GM21390 (cell line): ENCODE measurements at regions not wholly inside any gene's neighbourhood (a gene's known extent, or its start where the extent isn't known, plus 50 kb on each side); places are given as distances from the start of the nearest gene placed in this dataset.
"Not testable (repeated sequence)": the region's sequence is repeated elsewhere in the genome, so short reads cannot be mapped to it uniquely, and the experiment has no call there.

Experiments used
- ATAC-seq: cut with Tn5 transposase; IDR thresholded peaks from one replicate; pipeline ENCODE4 v1.9.1; 2021; ENCODE audit not compliant: unreplicated experiment

DNA sequence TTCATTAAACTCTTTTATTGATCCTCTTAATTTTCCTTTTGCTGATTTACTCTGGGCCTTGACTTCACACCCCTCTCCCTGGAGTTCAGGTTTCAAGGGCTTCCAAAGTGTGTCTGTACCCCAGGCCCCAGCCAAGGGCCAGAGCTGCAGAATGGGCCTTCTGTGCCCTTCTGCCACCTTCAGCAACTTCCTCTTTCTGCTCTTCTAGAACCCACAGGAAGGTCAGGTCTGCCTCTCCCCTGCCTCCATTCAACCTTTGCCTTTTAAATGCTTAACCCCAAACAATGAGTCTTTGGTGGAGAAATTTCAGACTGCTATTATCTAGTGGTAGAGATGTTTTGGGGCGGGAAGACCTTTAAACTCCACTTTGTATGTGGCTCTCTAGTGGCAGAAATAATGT is 63.1 kb downstream of the TSN start:
- ATAC-seq, result no peak

GRCh38 chr2:121819846-121820245 is 64.4 kb downstream of the TSN start:
- ATAC-seq, result no peak

- no peak for ATAC-seq
Measured at GRCh38 chr2:121821476-121822158, 66.2 kb downstream of the TSN start.

- no peak for ATAC-seq
Measured at GRCh38 chr2:121824264-121824663, 68.8 kb downstream of the TSN start.

GRCh38 chr2:121825003-121825950 is 69.8 kb downstream of the TSN start:
- no peak for ATAC-seq

- ATAC-seq, result no peak
Measured at GRCh38 chr2:121826036-121826435, 70.6 kb downstream of the TSN start.

GRCh38 chr2:121828281-121828731 is 72.9 kb downstream of the TSN start:
- no peak for ATAC-seq

DNA sequence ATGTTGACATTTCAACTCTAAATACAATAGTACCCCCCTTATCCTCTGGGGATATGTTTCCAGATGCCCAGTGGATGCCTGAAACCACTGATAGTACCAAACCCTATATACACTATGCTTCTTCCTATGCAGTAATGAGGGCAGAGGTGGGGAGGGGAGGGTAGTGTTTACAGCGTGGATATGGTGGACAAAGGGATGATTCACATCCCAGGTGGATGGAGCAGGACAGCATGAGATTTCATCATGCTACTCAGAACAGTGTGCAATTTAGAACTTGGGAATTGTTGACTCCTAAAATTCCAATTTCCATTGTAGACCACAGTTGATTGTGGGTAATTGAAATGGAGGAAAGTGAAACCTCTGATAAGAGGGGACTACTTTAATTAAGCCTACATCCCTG is 75.4 kb downstream of the TSN start:
- no peak for ATAC-seq

- no peak for ATAC-seq
Measured at GRCh38 chr2:121831841-121832240, 76.4 kb downstream of the TSN start.

DNA sequence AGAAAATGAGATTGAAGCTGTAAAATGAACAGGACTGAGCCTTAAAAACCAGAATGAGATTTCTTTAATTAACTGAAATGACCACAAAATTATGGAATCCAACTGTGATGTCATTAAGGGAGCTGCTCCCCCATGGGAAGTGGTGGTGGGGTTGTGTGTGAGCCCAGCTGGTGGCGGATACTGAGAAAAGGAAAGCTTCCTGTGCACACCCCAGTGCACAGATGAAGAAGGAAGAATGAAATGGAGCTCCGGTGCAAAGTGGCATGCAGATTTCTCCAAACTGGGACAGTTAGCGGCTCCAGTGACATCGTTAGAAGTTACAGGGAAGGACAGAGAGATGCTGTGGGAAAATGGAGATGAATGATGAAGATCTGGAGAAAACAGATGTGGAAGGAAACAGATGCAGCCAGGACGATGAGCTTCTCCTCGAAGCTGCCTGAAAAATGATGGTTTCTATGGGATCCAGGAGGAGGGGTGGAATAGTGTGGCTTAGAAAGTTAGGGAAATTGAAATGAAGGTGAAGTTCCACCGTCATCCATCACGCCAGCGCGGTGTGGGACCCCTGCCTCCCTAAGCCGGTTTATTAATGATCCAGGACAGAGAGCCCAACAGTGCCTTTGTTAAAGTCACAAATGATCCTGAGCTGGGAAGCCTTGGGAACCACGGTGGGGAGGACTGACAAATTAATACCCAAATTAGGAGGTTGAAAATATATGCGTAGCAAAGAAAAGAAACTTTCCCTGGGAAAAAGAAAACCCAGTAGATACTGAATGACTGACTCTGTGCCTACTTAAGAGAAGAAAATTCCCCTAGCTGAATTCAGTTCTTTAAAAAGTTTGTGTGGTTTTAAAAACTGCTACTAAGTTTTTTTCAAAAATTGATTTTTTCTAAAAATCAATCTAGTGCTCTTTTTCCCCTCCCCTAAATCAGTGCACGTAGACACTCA is 77.2 kb downstream of the TSN start:
- no peak for ATAC-seq

GRCh38 chr2:121833358-121833723 is 77.9 kb downstream of the TSN start:
- no peak for ATAC-seq

DNA sequence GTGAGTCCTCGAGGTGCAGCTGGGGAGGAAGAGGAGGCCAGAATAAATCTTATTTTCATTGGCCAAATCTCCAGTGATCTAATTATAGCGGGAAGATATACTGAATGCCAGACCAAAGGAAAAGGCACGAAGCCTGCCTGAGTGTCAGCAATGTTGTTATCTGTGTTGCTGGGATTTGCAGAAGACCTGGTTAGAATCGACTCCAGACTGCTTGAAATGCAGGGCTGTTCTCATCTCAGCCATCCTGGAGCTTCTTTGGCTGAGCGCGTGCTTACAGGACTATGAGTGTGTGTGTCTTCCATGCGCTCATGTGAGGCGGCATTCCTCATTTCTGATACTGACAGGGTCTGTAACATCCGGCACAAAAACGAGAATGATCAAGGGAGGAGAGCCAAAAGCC is 81.2 kb downstream of the TSN start:
- ATAC-seq, result no peak

DNA sequence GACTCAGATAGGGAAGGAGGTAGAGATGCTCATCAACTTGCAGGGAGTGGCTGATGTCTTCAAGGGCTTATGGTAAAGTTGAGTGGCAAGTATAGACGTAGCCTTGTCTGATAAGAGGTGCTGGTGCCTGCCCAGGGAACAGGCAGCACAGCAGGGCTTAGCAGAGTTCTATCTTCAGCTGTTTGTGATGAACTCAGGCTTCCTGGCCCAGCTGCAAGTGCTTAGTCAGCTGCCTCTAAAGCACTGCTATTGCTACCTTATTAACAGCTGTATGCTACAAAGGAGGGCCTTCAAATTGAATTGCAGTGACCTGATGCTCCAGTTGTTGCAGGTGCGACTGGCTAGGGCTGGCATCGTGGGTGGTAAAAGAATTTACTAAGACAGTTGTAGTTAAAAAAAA is 82.1 kb downstream of the TSN start:
- no peak for ATAC-seq

DNA sequence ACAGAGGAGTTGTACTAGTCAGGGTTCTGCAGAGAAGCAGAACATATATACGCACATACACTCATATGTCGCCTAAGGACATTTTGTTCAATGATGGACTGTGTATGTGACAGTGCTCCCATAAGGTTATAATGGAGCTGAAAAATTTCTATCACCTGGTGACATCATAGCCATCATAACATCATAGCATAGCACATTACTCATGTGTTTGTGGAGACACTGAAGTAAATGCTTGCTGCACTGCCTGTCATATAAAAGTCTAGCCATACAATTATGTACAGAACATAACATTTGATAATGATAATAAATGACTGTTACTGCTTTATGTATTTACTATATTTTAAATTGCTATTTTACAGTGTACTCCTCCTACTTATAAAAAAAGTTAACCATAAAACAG is 83.1 kb downstream of the TSN start:
- ATAC-seq, result no peak

GRCh38 chr2:121839584-121839983 is 84.1 kb downstream of the TSN start:
- no peak for ATAC-seq

DNA sequence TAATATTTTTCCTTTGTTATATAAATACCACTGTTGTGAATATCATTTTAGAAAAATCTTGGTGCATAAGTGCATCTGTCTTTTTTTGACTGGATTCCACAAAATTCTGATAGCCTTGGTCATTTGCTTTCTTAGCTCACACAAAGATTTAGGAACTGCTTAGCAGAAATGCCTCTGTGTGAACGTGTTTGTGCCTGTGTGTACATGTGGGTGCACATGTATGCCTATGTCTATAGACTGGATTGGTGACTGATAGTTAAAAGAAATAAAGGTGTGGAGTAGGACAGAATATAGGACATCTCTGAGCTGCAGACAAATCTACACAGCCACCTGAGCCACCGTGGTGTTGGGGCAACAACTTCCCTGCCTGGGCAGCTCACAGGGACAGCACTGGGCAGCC is 93.8 kb downstream of the TSN start:
- ATAC-seq, result no peak

DNA sequence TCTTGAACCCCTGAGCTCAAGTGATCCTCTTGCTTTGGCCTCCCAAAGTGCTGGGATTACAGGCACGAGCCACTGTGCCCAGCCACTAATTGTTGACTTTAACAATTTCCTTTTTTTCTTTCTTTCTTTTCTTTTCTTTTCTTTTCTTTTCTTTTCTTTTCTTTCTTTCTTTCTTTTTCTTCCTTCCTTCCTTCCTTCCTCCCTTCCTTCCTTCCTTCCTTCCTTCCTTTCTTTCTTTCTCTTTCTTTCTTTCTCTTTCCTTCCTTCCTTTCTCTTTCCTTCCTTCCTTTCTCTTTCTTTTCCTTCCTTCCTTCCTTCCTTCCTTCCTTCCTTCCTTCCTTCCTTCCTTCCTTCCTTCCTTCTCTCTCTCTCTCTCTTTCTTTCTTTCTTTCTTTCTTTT is 97.7 kb downstream of the TSN start:
- not testable (repeated sequence) for ATAC-seq

DNA sequence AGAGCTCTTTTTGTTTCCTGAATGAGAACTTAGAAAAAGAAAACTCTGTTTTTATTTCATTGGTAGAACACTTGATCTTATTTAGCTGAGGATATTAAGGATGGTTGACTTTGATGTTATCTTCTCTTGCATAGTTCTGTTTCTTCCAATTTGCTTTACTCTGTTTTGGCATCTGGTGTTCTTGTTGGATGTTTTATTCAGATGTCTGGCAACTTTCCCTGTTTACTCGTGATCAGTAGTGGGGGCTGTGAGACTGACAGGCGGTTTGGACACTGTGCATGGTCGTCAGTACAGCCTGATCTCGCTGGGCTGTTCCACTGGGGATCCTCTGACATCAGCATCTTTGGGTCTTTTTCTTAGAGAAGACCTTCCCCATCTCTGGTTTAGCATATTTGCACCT is 100.1 kb downstream of the TSN start:
- no peak for ATAC-seq

GRCh38 chr2:121856360-121856759 is 100.9 kb downstream of the TSN start:
- no peak for ATAC-seq

DNA sequence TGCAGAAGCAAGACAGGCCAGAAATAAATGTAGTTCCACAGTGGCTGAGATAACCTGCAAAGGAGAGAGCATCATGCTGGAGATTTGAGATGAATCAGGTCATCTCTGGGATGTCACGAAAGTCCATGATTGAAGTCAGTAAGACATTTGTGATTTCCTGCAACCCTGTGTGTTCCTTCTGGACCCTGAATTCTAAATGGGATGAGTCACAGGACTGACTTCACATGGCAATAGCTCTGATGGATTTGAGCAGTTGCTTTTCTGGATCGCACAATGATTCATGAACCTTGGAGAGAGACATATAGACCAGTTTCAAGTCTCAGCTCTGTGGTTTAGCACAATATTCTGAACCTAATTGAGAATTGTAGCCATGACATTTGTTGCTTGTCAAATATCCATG is 102.9 kb downstream of the TSN start:
- ATAC-seq, result no peak

- no peak for ATAC-seq
Measured at GRCh38 chr2:121858847-121859246, 103.4 kb downstream of the TSN start.
